ENCODE measurements at regions not wholly inside any gene's neighbourhood (a gene's known extent, or its start where the extent isn't known, plus 50 kb on each side); places are given as distances from the start of the nearest gene placed in this dataset.

- ATAC-seq (no peak), DNase-seq (no peak)
- peaks cover 0 to 11% (median 0%) of the 10 kb centered on the region in 5 donors for H3K27me3 Mint-ChIP-seq
- Histone ChIP-seq H3K36me3 (ENCODE audit: control insufficient read depth in 2 of 3, insufficient read depth in 3 of 3, low read length in 3 of 3) (no peaks in the 10 kb centered on the region), H3K27me3 (ENCODE audit: control insufficient read depth in 2 of 2, insufficient read depth in 2 of 2, low read length in 2 of 2) (no peaks in the 10 kb centered on the region), H3K9me3 (ENCODE audit: control insufficient read depth in 2 of 3, low read length in 3 of 3) (no peaks in the 10 kb centered on the region), H3K27ac (ENCODE audit: low read depth, low read length) (no peak overlapping the region), H3K4me1 (ENCODE audit: control insufficient read depth in 2 of 2, insufficient read depth in 2 of 2, low read length in 2 of 2) (no peaks in the 10 kb centered on the region), H3K4me3 (ENCODE audit: low read length) (no peak overlapping the region)
- intact Hi-C loops (cut with micrococcal nuclease) = no loop called here
- no peaks in the 10 kb centered on the region for H3K36me3 Mint-ChIP-seq
- no peak overlapping the region for H3K27ac Mint-ChIP-seq
- no peaks in the 10 kb centered on the region for H3K4me1 Mint-ChIP-seq
- peaks cover 1 to 25% (median 10%) of the 10 kb centered on the region in 11 donors for H3K9me3 Mint-ChIP-seq
- CTCF ChIA-PET = no interaction called here
- POLR2A ChIA-PET = no interaction called here
- H3K4me3 Mint-ChIP-seq = no peak overlapping the region
Observed at GRCh38 chr16:65681406-65681805, 559.5 kb upstream of the CDH11 start.

GRCh38 chr16:65679785-65680184, 557.9 kb upstream of the CDH11 start:
- no peak for ATAC-seq
- no peak overlapping the region for H3K4me3 ChIP-seq (ENCODE audit: low read length)
- H3K9me3 ChIP-seq (ENCODE audit: control insufficient read depth in 2 of 3, low read length in 3 of 3) = no peaks in the 10 kb centered on the region
- intact Hi-C loops (cut with micrococcal nuclease) = no loop called here
- H3K27me3 ChIP-seq (ENCODE audit: control insufficient read depth in 2 of 2, insufficient read depth in 2 of 2, low read length in 2 of 2) = no peaks in the 10 kb centered on the region
- no peaks in the 10 kb centered on the region for H3K36me3 Mint-ChIP-seq
- no peaks in the 10 kb centered on the region for H3K36me3 ChIP-seq (ENCODE audit: control insufficient read depth in 2 of 3, insufficient read depth in 3 of 3, low read length in 3 of 3)
- H3K4me1 ChIP-seq (ENCODE audit: control insufficient read depth in 2 of 2, insufficient read depth in 2 of 2, low read length in 2 of 2) = no peaks in the 10 kb centered on the region
- H3K9me3 Mint-ChIP-seq = peaks cover 2 to 25% (median 9%) of the 10 kb centered on the region in 11 donors
- DNase-seq = no peak
- CTCF ChIA-PET = no interaction called here
- H3K27ac ChIP-seq (ENCODE audit: low read depth, low read length) = no peak overlapping the region
- H3K27me3 Mint-ChIP-seq = peaks cover 0 to 11% (median 0%) of the 10 kb centered on the region in 5 donors
- no peak overlapping the region for H3K4me3 Mint-ChIP-seq
- H3K27ac Mint-ChIP-seq = no peak overlapping the region
- POLR2A ChIA-PET = no interaction called here
- H3K4me1 Mint-ChIP-seq = no peaks in the 10 kb centered on the region

- H3K4me1 ChIP-seq (ENCODE audit: control insufficient read depth in 2 of 2, insufficient read depth in 2 of 2, low read length in 2 of 2) = no peaks in the 10 kb centered on the region
- Mint-ChIP-seq H3K36me3 (peaks cover 0 to 4% (median 0%) of the 10 kb centered on the region in 5 donors), H3K27me3 (peaks cover 0 to 13% (median 0%) of the 10 kb centered on the region in 5 donors), H3K4me1 (no peaks in the 10 kb centered on the region), H3K9me3 (peaks cover 0 to 20% (median 8%) of the 10 kb centered on the region in 11 donors), H3K27ac (no peak overlapping the region), H3K4me3 (no peak overlapping the region)
- no peaks in the 10 kb centered on the region for H3K9me3 ChIP-seq (ENCODE audit: control insufficient read depth in 2 of 3, low read length in 3 of 3)
- H3K4me3 ChIP-seq (ENCODE audit: low read length) = no peak overlapping the region
- H3K27me3 ChIP-seq (ENCODE audit: control insufficient read depth in 2 of 2, insufficient read depth in 2 of 2, low read length in 2 of 2) = no peaks in the 10 kb centered on the region
- ChIA-PET POLR2A (no interaction called here), CTCF (no interaction called here)
- no peak for ATAC-seq
- H3K36me3 ChIP-seq (ENCODE audit: control insufficient read depth in 2 of 3, insufficient read depth in 3 of 3, low read length in 3 of 3) = no peaks in the 10 kb centered on the region
- DNase-seq = no peak
- intact Hi-C loops (cut with micrococcal nuclease) = no loop called here
- no peak overlapping the region for H3K27ac ChIP-seq (ENCODE audit: low read depth, low read length)
Observed at GRCh38 chr16:65675161-65675560, 553.3 kb upstream of the CDH11 start.

GRCh38 chr16:65672960-65673359, 551.1 kb upstream of the CDH11 start:
- Mint-ChIP-seq H3K27ac (no peak overlapping the region), H3K9me3 (peaks cover under 1 to 12% (median 5%) of the 10 kb centered on the region in 11 donors), H3K36me3 (peaks cover 0 to 4% (median 0%) of the 10 kb centered on the region in 5 donors), H3K27me3 (peaks cover 0 to 7% (median 0%) of the 10 kb centered on the region in 5 donors), H3K4me1 (no peaks in the 10 kb centered on the region), H3K4me3 (no peak overlapping the region)
- POLR2A ChIA-PET = no interaction called here
- no peaks in the 10 kb centered on the region for H3K4me1 ChIP-seq (ENCODE audit: control insufficient read depth in 2 of 2, insufficient read depth in 2 of 2, low read length in 2 of 2)
- H3K36me3 ChIP-seq (ENCODE audit: control insufficient read depth in 2 of 3, insufficient read depth in 3 of 3, low read length in 3 of 3) = no peaks in the 10 kb centered on the region
- no peaks in the 10 kb centered on the region for H3K27me3 ChIP-seq (ENCODE audit: control insufficient read depth in 2 of 2, insufficient read depth in 2 of 2, low read length in 2 of 2)
- intact Hi-C loops (cut with micrococcal nuclease) = no loop called here
- DNase-seq = no peak
- no peak overlapping the region for H3K4me3 ChIP-seq (ENCODE audit: low read length)
- H3K27ac ChIP-seq (ENCODE audit: low read depth, low read length) = no peak overlapping the region
- no peaks in the 10 kb centered on the region for H3K9me3 ChIP-seq (ENCODE audit: control insufficient read depth in 2 of 3, low read length in 3 of 3)
- no peak for ATAC-seq
- CTCF ChIA-PET = no interaction called here

GRCh38 chr16:65671071-65671470, 549.2 kb upstream of the CDH11 start:
- Histone ChIP-seq H3K27ac (ENCODE audit: low read depth, low read length) (no peak overlapping the region), H3K4me1 (ENCODE audit: control insufficient read depth in 2 of 2, insufficient read depth in 2 of 2, low read length in 2 of 2) (no peaks in the 10 kb centered on the region), H3K9me3 (ENCODE audit: control insufficient read depth in 2 of 3, low read length in 3 of 3) (no peaks in the 10 kb centered on the region), H3K27me3 (ENCODE audit: control insufficient read depth in 2 of 2, insufficient read depth in 2 of 2, low read length in 2 of 2) (no peaks in the 10 kb centered on the region), H3K4me3 (ENCODE audit: low read length) (no peak overlapping the region), H3K36me3 (ENCODE audit: control insufficient read depth in 2 of 3, insufficient read depth in 3 of 3, low read length in 3 of 3) (no peaks in the 10 kb centered on the region)
- DNase-seq (no peak), ATAC-seq (no peak)
- Mint-ChIP-seq H3K27ac (no peak overlapping the region), H3K4me3 (no peak overlapping the region), H3K4me1 (no peaks in the 10 kb centered on the region), H3K27me3 (peaks cover 0 to 7% (median 0%) of the 10 kb centered on the region in 5 donors), H3K9me3 (peaks cover 0 to 12% (median 5%) of the 10 kb centered on the region in 11 donors), H3K36me3 (peaks cover 0 to 4% (median 0%) of the 10 kb centered on the region in 5 donors)
- ChIA-PET POLR2A (no interaction called here), CTCF (no interaction called here)
- intact Hi-C loops (cut with micrococcal nuclease) = no loop called here

GRCh38 chr16:65668064-65668595, 546.3 kb upstream of the CDH11 start:
- no peaks in the 10 kb centered on the region for H3K4me1 ChIP-seq (ENCODE audit: control insufficient read depth in 2 of 2, insufficient read depth in 2 of 2, low read length in 2 of 2)
- intact Hi-C loops (cut with micrococcal nuclease) = no loop called here
- Mint-ChIP-seq H3K36me3 (peaks cover 0 to 4% (median 0%) of the 10 kb centered on the region in 5 donors), H3K27me3 (peaks cover 0 to 7% (median 0%) of the 10 kb centered on the region in 5 donors), H3K4me3 (no peak overlapping the region), H3K27ac (no peak overlapping the region), H3K4me1 (peaks cover 0 to 2% (median 0%) of the 10 kb centered on the region in 7 donors), H3K9me3 (peaks cover 0 to 20% (median 15%) of the 10 kb centered on the region in 11 donors)
- no peak for ATAC-seq
- H3K27ac ChIP-seq (ENCODE audit: low read depth, low read length) = no peak overlapping the region
- no peaks in the 10 kb centered on the region for H3K27me3 ChIP-seq (ENCODE audit: control insufficient read depth in 2 of 2, insufficient read depth in 2 of 2, low read length in 2 of 2)
- ChIA-PET CTCF (no interaction called here), POLR2A (no interaction called here)
- H3K9me3 ChIP-seq (ENCODE audit: control insufficient read depth in 2 of 3, low read length in 3 of 3) = no peaks in the 10 kb centered on the region
- H3K36me3 ChIP-seq (ENCODE audit: control insufficient read depth in 2 of 3, insufficient read depth in 3 of 3, low read length in 3 of 3) = no peaks in the 10 kb centered on the region
- no peak for DNase-seq
- H3K4me3 ChIP-seq (ENCODE audit: low read length) = no peak overlapping the region

- no peak overlapping the region for H3K27ac ChIP-seq (ENCODE audit: low read depth, low read length)
- H3K9me3 ChIP-seq (ENCODE audit: control insufficient read depth in 2 of 3, low read length in 3 of 3) = no peaks in the 10 kb centered on the region
- no peak overlapping the region for H3K4me3 ChIP-seq (ENCODE audit: low read length)
- ChIA-PET CTCF (no interaction called here), POLR2A (no interaction called here)
- H3K36me3 Mint-ChIP-seq = peaks cover 0 to 4% (median 0%) of the 10 kb centered on the region in 5 donors
- H3K4me1 ChIP-seq (ENCODE audit: control insufficient read depth in 2 of 2, insufficient read depth in 2 of 2, low read length in 2 of 2) = no peaks in the 10 kb centered on the region
- H3K27me3 ChIP-seq (ENCODE audit: control insufficient read depth in 2 of 2, insufficient read depth in 2 of 2, low read length in 2 of 2) = no peaks in the 10 kb centered on the region
- no peak overlapping the region for H3K27ac Mint-ChIP-seq
- no peaks in the 10 kb centered on the region for H3K36me3 ChIP-seq (ENCODE audit: control insufficient read depth in 2 of 3, insufficient read depth in 3 of 3, low read length in 3 of 3)
- ATAC-seq (no peak), DNase-seq (no peak)
- peaks cover 0 to 2% (median 0%) of the 10 kb centered on the region in 7 donors for H3K4me1 Mint-ChIP-seq
- intact Hi-C loops (cut with micrococcal nuclease) = no loop called here
- H3K27me3 Mint-ChIP-seq = peaks cover 0 to 7% (median 0%) of the 10 kb centered on the region in 5 donors
- peaks cover 0 to 20% (median 14%) of the 10 kb centered on the region in 11 donors for H3K9me3 Mint-ChIP-seq
- no peak overlapping the region for H3K4me3 Mint-ChIP-seq
Observed at GRCh38 chr16:65667011-65667578, 545.2 kb upstream of the CDH11 start.

All from naive thymus-derived CD4-positive, alpha-beta T cell (primary cell).